ENCODE measurements at regions not wholly inside any gene's neighbourhood (a gene's known extent, or its start where the extent isn't known, plus 50 kb on each side); places are given as distances from the start of the nearest gene placed in this dataset.

GRCh38 chr17:70006159-70006558 lies 68.9 kb upstream of the KCNJ16 start:
- Histone ChIP-seq H3K4me3 (ENCODE audit: low read length) (no peak overlapping the region), H3K27me3 (ENCODE audit: low read depth, low read length) (no peaks in the 10 kb centered on the region), H3K79me2 (ENCODE audit: low read length) (no peaks in the 10 kb centered on the region), H3K4me2 (ENCODE audit: low read length) (peak overlapping the region; percentile 25; the same call in 1 of the 2 replicates), H3K36me3 (replicated peaks; ENCODE audit: low read depth, low read length) (peaks cover 24% of the 10 kb centered on the region), H3K9ac (ENCODE audit: low read length) (no peak overlapping the region), H3K27ac (ENCODE audit: low read length) (peak overlapping the region; percentile 29; the same call in 1 of the 2 replicates), H3K9me3 (ENCODE audit: insufficient read depth, low read length) (peaks cover 5% of the 10 kb centered on the region), H2AFZ (ENCODE audit: low read depth, low read length) (no peak overlapping the region), H3K4me1 (ENCODE audit: low read length) (peaks cover 37% of the 10 kb centered on the region), H4K20me1 (ENCODE audit: insufficient read depth, low read length) (no peaks in the 10 kb centered on the region)
- no peak for TF ChIP-seq EZH2phosphoT487 (IDR thresholded peaks at IDR 0.05; ENCODE audit: low read depth)
- no peak for TF ChIP-seq CTCF (IDR thresholded peaks at IDR 0.05; ENCODE audit: low read depth, low read length)

- Histone ChIP-seq H4K20me1 (ENCODE audit: insufficient read depth, low read length) (no peaks in the 10 kb centered on the region), H3K36me3 (replicated peaks; ENCODE audit: low read depth, low read length) (peaks cover 35% of the 10 kb centered on the region), H3K27me3 (ENCODE audit: low read depth, low read length) (no peaks in the 10 kb centered on the region), H3K4me3 (ENCODE audit: low read length) (peak overlapping the region; percentile 46), H3K27ac (ENCODE audit: low read length) (peak overlapping the region; percentile 98), H3K9me3 (ENCODE audit: insufficient read depth, low read length) (peaks cover 8% of the 10 kb centered on the region), H3K9ac (ENCODE audit: low read length) (peak overlapping the region; percentile 66), H2AFZ (ENCODE audit: low read depth, low read length) (no peak overlapping the region), H3K4me1 (ENCODE audit: low read length) (peaks cover 42% of the 10 kb centered on the region), H3K4me2 (ENCODE audit: low read length) (peak overlapping the region; percentile 56), H3K79me2 (ENCODE audit: low read length) (no peaks in the 10 kb centered on the region)
- no peak for TF ChIP-seq CTCF (IDR thresholded peaks at IDR 0.05; ENCODE audit: low read depth, low read length)
- no peak for TF ChIP-seq EZH2phosphoT487 (IDR thresholded peaks at IDR 0.05; ENCODE audit: low read depth)
Observed at GRCh38 chr17:70011750-70012149, 63.3 kb upstream of the KCNJ16 start.

GRCh38 chr17:70013911-70014310 lies 61.1 kb upstream of the KCNJ16 start:
- peaks cover 8% of the 10 kb centered on the region; the same call in 1 of the 2 replicates for H3K9me3 ChIP-seq (ENCODE audit: insufficient read depth, low read length)
- no peak overlapping the region for H3K4me2 ChIP-seq (ENCODE audit: low read length)
- H4K20me1 ChIP-seq (ENCODE audit: insufficient read depth, low read length), result no peaks in the 10 kb centered on the region
- no peaks in the 10 kb centered on the region for H3K79me2 ChIP-seq (ENCODE audit: low read length)
- no peak for TF ChIP-seq CTCF (IDR thresholded peaks at IDR 0.05; ENCODE audit: low read depth, low read length)
- no peak for TF ChIP-seq EZH2phosphoT487 (IDR thresholded peaks at IDR 0.05; ENCODE audit: low read depth)
- H3K27ac ChIP-seq (ENCODE audit: low read length), result peak overlapping the region; percentile 98; the same call in 1 of the 2 replicates
- peaks cover 24% of the 10 kb centered on the region for H3K36me3 ChIP-seq (replicated peaks; ENCODE audit: low read depth, low read length)
- no peak overlapping the region for H3K9ac ChIP-seq (ENCODE audit: low read length)
- no peak overlapping the region for H2AFZ ChIP-seq (ENCODE audit: low read depth, low read length)
- H3K4me3 ChIP-seq (ENCODE audit: low read length), result no peak overlapping the region
- no peaks in the 10 kb centered on the region for H3K27me3 ChIP-seq (ENCODE audit: low read depth, low read length)
- H3K4me1 ChIP-seq (ENCODE audit: low read length), result peaks cover 48% of the 10 kb centered on the region

- H4K20me1 ChIP-seq (ENCODE audit: insufficient read depth, low read length), result no peaks in the 10 kb centered on the region
- H3K4me2 ChIP-seq (ENCODE audit: low read length), result no peak overlapping the region
- H3K36me3 ChIP-seq (replicated peaks; ENCODE audit: low read depth, low read length), result peaks cover 18% of the 10 kb centered on the region
- no peak overlapping the region for H3K4me3 ChIP-seq (ENCODE audit: low read length)
- no peak overlapping the region for H3K27ac ChIP-seq (ENCODE audit: low read length)
- peaks cover 32% of the 10 kb centered on the region for H3K4me1 ChIP-seq (ENCODE audit: low read length)
- H3K9ac ChIP-seq (ENCODE audit: low read length), result no peak overlapping the region
- peaks cover 8% of the 10 kb centered on the region; the same call in 1 of the 2 replicates for H3K9me3 ChIP-seq (ENCODE audit: insufficient read depth, low read length)
- TF ChIP-seq EZH2phosphoT487 (IDR thresholded peaks at IDR 0.05; ENCODE audit: low read depth), result no peak
- no peaks in the 10 kb centered on the region for H3K27me3 ChIP-seq (ENCODE audit: low read depth, low read length)
- H2AFZ ChIP-seq (ENCODE audit: low read depth, low read length), result no peak overlapping the region
- no peaks in the 10 kb centered on the region for H3K79me2 ChIP-seq (ENCODE audit: low read length)
Observed at GRCh38 chr17:70017112-70017511, 57.9 kb upstream of the KCNJ16 start.
